DMS79 (cell line): ENCODE measurements at regions not wholly inside any gene's neighbourhood (a gene's known extent, or its start where the extent isn't known, plus 50 kb on each side); places are given as distances from the start of the nearest gene placed in this dataset.

ENCODE experiments used
- DNase-seq: peaks from one replicate; lab custom pipeline; 2025; lab: John Stamatoyannopoulos, UW

GRCh38 chr1:177571485-177572076, 398.3 kb downstream of the SEC16B start:
- DNase-seq, result no peak

- no peak for DNase-seq
Measured at GRCh38 chr1:177571076-177571475, 398.8 kb downstream of the SEC16B start.

GRCh38 chr1:177569476-177569875, 398.7 kb downstream of the BRINP2 start:
- DNase-seq, result no peak

- DNase-seq, result no peak
Measured at GRCh38 chr1:177568622-177569021, 397.9 kb downstream of the BRINP2 start.

DNA sequence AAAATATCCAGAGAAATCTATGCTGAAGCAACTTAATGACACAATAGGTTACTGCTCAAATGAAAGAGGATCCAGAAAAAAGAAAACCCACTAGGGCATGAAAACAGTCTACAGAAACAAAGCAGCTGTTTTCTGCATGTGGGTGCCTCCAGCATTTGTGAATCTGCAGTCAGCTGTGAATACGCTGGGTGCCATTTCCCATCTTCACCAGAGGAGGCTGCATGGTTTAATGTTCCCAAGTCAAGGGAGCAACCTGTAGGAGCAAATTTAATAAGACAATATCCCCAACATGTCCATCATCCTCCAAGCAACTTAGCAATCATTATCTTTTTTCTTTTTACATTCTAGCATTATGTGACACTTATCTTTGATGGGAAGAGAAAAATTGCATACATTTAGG, 396.6 kb downstream of the BRINP2 start:
- no peak for DNase-seq

- DNase-seq, result no peak
Measured at GRCh38 chr1:177566495-177566894, 395.7 kb downstream of the BRINP2 start.

DNA sequence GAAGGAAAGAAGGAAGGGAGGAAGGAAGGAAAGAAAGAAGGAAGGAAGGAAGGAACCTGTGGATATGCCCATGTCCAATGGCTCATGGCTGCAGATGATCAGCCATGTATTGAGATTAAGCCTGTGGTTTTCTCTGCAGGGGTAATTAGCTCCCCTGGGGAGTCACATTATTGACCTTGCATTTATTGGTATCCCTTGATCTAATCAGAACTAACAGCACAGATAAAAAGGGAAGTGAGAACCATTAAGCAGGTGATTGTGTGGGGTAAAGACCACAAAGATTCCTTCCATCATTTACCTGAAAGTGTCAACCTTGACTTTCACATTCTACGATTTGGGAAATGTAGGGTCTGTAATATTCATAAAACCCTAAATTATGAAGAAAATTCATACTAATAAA, 390.7 kb downstream of the BRINP2 start:
- DNase-seq, result no peak

DNA sequence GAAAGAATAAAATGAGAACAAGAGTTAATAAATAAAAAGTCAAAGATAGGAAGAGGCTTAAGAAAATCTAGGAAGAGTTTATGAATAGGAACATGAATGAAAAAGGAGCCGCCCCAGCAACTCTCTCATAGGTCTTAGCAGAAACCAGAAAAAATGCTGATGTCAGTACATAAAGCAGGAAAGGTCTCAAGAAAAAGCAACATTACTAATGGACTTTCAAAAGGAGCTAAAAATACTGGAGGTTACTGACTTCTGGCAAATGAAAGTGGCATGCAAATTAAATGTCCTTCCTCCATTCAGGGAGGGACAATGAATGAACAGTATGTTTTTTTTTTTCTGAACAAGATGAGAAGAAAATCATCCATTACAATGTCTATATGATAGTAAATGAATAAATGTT, 387.6 kb downstream of the BRINP2 start:
- DNase-seq, result no peak

- no peak for DNase-seq
Measured at GRCh38 chr1:177556163-177556562, 385.4 kb downstream of the BRINP2 start.

DNA sequence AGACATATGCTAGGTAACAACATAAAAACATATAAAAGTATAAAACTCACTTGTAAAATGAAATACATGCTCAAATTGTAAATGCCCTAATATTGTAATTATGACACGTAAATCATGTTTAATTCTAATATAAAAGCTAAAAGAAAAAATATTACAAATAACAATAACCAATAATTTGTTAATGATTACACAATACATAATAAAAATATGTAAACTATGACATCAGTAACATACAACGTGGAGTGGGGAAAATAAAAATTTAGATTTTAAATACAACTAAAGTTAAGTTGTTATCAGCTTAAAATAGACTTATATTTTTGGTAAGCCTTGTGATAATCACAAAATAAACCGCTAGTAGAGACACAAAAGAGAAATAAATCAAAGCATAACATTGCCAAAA, 376.4 kb downstream of the BRINP2 start:
- no peak for DNase-seq

DNA sequence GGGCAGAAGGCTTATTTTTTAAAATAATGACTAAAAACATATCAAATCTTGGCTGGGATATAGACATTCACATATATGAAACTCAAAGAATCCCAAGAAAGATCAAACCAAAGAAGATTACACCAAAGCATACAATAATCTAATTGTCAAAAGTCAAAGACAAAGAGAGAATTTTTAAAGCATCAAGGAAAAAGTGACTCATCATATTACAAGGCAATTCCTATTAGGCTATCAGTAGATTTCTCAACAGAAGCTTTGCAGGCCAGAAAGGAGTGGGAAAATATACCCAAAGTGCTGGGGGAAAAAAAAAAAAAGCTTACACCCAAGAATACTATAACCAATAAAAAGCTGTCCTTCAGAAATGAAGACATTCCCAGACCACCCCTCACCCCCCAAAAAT, 375.6 kb downstream of the BRINP2 start:
- DNase-seq, result no peak

GRCh38 chr1:177526201-177526600, 355.4 kb downstream of the BRINP2 start:
- DNase-seq, result no peak

DNA sequence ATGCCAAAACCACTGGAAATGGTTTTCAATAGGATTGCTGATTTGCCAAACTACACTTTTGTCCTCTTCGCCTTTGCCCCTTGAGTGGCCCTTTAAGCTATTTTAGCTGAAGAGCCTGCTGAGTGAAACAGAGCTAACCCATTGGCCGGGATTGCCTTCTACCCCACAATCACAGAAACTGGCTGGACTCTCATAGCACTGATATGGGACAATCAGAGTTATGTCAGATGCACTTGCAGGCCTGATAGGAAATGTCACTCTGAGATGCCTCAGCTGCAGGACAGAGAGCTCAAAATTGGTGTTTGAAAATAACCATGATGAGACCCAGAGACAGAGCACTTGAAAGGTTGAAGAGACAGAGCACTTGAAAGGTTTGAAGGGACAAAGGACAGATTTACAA, 354.4 kb downstream of the BRINP2 start:
- DNase-seq, result peak; percentile 61

GRCh38 chr1:177517546-177517945, 346.8 kb downstream of the BRINP2 start:
- no peak for DNase-seq

- DNase-seq, result no peak
Measured at GRCh38 chr1:177514207-177514606, 343.4 kb downstream of the BRINP2 start.

GRCh38 chr1:177511036-177511435, 340.3 kb downstream of the BRINP2 start:
- no peak for DNase-seq

DNA sequence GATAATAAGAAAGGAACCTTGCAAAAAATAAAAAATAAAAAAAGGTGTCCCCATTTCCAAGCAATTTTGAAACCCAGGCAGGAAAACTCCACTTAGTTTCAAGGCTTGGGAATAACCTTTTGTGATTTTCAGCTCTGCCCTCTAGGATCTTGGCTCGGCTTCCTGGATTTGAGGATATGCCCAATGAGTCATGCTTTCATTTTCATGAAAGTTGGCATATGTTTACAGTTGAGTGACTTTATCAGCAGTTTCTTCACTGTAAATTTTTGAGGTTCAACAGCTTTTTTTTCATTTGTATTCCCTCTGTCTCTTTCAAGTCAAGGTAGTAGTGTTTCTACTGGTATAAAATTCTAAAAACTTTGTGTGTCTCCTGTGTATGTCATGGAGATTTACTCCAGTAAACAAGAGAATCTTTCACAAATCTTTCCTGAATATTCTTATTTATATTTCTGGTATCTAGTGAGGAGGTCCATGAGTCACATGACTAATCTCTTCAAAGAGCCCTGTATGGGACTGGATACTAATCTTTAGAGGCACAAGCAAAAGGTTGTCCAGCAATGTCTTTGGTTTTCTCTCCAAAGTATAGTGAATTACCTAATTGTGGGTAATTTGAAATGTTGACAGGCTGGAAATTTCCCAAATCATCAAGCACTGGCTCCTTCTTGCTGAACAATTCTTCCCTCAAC, 335.3 kb downstream of the BRINP2 start:
- DNase-seq, result no peak

DNA sequence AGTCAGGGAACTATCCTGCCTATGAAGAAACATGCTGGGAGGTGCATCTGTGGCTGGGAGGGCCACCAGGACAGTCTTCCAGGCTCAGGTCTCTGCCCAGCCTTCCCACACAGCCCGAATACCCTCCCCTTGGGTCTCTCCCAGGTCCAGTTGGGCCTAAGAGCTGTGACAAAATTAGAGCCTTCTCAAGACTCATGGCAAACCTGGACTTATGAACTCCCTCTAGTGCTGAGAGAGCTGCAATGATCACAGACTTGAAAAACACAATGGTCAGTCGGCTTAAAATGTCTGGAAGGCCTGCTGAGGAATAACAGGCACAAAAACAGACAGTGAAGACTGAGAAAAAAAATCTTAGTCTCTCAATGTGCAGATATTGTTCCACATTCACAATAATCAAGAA, 325.1 kb downstream of the BRINP2 start:
- DNase-seq, result no peak

- no peak for DNase-seq
Measured at GRCh38 chr1:177490786-177491185, 320.0 kb downstream of the BRINP2 start.

- DNase-seq, result no peak
Measured at GRCh38 chr1:177490036-177490639, 319.4 kb downstream of the BRINP2 start.

- DNase-seq, result no peak
Measured at GRCh38 chr1:177488722-177489121, 318.0 kb downstream of the BRINP2 start.

- no peak for DNase-seq
Measured at GRCh38 chr1:177487481-177487880, 316.7 kb downstream of the BRINP2 start.

- DNase-seq, result no peak
Measured at GRCh38 chr1:177480741-177481305, 310.1 kb downstream of the BRINP2 start.
